Activated T-helper 9 cell treated with anti-CD3 and anti-CD28 coated beads, Interleukin-2, amount 50 U/mL, for 16 hours (primary cell): ENCODE measurements at regions not wholly inside any gene's neighbourhood (a gene's known extent, or its start where the extent isn't known, plus 50 kb on each side); places are given as distances from the start of the nearest gene placed in this dataset.
"Not testable (repeated sequence)": the region's sequence is repeated elsewhere in the genome, so short reads cannot be mapped to it uniquely, and the experiment has no call there.

Experiments
- DNase-seq: peaks from one replicate; pipeline ENCODE4 v3.0.0-alpha.2; 2020; ENCODE audit warnings: low read depth

DNA sequence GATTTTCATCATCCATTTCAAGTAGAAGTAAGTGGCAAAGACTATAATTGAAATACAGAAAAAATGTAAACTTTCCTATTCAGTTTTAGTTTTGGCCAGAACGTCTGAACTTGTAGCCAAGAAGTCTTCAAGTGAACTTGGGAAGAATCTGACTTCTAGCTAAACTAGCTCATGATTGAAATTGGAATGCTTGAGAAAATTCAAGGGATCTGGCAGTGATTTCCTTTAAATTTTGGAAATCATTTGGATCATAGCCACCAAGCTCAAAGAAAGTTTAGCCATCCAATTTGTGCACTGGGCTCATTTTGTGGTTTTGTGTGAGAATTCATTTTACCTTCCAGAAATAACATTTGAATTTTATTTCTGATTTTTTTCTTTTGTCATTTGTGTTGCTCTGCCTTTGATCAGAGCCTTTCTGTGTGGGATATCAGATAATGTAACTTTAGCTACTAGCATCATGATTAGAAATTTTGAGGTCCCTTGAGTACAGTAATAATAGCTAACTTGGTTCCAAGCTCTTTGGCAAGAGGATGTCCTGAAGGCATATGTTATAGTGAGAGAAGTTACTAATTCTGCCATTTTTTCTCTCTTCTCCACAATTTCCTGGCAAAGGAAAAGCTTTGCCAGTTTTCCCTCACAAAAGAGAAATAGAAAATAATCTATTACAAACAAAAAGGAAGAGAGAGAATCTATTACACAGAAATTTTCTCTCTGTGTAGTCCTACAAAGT lies 2123.7 kb upstream of the RAG2 start:
- DNase-seq = no peak

DNA sequence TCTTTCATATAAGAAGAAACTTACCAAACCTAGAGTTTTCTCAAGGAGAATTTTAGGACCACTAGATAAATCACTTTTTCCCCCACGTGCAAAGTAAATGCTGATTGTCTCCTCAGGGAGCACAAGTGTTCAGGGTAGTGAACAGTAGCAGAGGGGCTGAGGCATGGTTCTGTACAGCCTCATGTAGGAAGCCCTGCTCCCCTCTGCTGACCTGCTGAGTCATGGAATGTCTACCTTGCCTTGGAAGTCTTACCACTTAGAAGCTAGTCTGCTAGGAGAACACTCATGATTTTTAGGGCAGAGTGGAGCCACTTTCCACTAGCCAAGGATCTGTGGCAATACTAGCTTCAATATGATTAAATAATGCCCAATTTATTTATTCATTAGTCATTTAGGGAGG lies 2120.6 kb upstream of the RAG2 start:
- no peak for DNase-seq

DNA sequence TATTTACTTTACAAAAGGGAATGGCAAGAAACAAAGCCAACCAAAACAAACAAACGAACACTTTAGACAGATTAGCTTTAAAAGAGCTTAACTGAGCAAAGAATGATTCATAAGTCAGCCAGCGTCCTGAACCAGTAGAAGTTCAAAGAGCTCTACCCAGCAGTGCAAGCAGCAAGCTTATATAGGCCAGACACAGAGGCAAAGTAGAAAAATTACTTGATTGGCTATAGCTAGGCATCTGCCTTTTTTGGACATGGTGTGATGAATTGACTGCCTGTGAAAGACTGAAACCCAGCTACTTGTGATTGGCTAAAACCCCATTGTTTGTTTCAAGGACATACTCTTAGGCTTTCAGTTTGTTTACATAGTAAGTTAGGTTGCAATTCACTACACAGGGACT lies 2120.0 kb upstream of the RAG2 start:
- no peak for DNase-seq

DNA sequence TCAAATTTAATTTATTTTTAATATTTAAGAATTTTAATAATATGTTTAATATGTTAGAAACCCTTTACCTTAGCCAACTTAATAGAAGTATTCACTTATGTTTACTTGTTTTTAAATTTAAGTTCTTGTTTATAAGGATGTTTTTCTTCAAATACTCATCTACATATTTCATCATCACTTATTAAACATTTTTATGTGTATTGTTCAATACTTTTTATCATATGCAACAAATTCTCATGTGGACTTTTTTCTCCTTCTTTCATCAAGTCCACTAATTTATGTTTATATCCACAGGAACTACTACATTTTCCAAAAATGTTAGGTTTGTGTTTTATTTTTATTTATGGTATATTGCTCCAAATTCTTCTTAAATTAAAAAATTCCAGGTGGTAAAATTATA lies 2113.1 kb upstream of the RAG2 start:
- no peak for DNase-seq

DNA sequence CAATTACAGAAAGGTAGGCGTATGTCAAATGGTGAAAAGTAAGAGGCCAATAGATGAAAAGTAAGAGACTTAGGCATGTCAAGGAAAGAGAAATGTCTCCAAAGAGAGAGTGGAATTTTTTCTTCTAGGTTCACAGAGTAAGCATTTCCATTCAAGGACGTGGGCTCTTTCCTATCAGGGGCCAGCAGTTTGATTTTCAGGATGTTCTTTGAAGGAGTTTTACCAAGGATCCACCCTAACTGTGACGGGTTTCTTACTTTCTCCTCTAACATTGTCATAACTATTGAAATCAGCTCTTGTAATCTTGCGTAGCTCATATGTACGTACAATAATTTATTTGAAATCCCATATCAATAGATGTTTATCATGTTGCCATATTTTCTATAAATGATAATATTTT lies 2112.2 kb upstream of the RAG2 start:
- DNase-seq = no peak

DNA sequence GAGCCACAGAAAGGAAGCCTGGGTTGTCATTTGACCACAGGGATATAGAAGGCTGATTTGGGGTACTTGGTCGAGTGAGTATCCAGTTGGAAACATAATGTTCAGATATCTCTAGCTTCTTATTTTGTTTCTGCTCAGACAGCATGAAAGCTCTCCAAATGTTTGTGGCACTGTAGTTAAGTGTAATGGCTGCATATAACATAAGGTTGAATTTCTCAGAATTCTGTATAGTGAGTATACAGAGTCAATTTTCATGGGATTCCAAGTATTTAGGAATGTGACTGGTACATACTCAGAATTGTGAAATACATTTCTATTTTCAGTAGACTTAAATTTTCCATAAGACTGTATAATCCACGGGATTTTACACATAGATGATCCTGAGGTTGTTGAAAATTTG lies 2102.1 kb upstream of the RAG2 start:
- no peak for DNase-seq

DNA sequence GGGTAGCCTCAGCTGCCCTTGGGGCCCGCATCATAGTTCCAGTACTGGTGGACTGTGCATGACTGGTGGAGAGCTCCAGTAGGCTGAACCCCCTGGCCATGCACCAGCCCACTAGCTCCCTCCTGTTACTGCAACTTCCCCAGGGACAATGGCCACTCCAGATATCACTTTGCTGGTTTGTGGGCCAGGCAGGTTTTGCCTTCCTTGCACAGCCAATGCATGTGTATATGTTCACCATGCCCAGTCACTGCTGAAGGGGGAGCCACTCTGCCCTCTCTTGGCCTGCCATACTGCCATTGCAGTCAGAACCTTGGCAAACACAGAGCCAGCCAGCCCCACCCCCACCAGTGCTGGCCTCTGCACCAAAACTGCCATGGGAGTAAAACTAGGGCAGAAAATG lies 2095.3 kb upstream of the RAG2 start:
- DNase-seq = no peak

DNA sequence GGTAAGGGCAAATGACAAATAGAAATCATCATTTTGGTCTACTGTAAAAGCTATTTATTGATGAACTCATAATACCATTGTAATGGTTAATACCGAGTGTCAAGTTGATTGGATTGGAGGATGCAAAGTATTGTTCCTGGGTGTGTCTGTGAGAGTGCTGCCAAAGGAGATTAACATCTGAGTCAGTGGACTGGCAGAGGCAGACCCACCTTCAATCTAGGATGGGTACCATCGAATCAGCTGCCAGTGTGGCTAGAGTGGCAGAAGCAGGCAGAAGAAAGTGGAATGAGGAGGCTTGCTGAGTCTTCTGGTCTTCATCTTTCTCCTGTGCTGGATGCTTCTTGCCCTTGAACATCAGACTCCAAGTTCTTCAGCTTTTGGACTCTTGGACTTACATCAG lies 2092.2 kb upstream of the RAG2 start:
- not testable (repeated sequence) for DNase-seq

DNA sequence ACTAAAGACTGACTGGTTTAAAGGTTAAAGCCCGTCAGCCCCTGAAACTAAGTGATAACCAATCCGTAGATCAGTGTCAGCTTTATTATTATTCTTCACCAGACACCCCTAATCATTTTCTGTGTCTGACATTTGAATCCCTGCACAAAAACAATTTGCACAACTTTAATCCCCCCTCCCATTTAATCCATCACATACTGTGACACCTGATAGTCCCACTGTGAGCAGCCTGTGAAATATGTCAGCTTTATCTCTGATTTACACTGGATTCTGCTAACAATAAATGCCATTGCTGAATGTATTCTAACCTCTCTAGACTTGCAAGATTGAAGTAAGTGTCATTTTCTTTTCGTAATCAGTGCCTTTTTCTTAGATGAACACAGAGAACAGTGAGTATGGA lies 2089.0 kb upstream of the RAG2 start:
- no peak for DNase-seq

DNA sequence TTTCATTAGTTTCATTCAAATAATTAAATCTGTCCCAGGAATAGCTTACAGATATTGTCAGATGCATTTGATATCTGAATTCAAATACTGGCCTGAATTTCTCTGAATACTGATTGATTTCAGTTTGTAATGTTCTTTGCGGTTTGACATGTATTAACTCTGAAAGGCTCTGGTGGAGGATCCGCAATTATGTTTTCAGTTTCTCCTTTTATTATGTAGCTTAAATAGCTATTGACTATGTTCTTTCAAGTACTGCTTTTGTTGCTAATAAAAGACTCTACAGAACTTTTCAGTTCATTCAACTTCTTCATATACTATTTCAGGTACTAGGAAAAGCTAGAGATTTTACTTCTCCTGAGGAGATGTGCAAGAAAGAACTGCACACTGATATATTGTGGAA lies 2085.4 kb upstream of the RAG2 start:
- no peak for DNase-seq

DNA sequence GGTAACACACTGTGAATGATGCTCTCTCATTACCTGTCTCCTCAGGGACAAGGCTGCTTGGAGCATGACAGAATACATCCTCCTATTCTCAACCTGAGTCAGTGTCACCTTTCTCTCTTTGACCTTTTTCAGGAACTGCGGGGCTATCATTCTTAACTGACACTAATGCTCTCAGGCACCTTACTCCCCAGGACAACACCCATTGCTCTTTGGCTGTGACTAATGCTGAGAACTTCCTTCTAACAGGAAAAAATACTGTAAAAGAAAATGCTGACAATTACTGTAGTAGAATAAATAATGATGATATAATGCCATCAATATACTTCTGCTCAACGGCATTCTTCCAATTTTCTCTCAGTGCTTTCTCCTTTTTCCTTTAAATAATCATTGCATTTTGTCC lies 2082.7 kb upstream of the RAG2 start:
- DNase-seq = no peak

DNA sequence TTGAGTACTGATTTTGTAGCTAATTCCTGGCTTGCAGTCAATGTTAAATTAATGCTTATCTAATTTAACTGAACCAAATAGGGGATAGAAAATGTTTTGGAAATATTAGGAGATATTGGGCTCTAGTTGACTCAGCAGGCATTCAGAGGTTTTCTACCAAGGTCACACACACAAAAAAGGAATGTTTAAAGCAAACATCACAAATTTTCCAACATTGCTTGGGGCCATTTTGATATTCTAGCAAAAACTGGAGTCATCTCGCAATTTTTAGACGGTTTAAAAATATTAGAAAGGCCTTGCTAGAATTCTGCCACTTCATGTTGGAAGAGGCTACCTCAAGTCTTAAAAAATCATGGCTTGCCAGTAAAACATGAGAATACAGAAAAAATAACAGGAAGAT lies 2082.1 kb upstream of the RAG2 start:
- no peak for DNase-seq

DNA sequence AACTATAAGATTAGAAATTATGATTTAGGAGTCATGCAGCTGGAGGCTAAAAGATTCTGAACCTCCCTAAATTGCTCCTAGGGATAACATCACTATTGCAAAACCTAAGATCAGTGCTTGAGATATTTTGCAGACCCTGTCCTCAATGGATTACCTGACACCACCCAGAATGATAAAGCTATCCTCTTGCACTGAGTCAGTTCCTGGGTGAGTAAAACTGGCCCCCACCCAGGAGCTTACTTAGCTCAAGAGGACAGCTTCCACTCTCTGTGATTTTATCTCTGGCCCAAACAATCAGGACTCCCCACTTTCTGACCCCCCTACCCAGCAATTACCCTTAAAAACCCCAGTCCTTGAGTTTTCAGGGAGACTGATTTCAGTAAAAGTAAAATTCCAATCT lies 2074.4 kb upstream of the RAG2 start:
- DNase-seq = no peak

DNA sequence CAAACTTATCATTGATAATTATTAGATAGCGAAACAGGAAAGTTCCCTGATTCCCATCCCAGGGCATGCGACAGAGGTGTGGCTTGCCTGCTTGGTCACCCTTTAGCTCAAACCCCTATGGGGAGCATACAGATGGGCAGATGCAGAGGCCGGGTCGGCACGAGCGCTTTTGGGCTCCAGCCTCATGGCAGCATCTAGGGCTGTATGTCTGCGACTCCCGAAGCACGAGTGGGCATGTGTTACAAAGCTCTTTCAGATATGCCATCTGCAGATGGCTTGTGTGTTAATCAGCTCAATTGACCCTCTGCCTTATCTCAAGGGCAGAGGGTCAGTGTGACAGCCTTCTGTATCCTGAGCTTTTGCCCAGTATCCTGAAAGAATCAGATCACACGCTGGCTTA lies 2069.3 kb upstream of the RAG2 start:
- DNase-seq = no peak

DNA sequence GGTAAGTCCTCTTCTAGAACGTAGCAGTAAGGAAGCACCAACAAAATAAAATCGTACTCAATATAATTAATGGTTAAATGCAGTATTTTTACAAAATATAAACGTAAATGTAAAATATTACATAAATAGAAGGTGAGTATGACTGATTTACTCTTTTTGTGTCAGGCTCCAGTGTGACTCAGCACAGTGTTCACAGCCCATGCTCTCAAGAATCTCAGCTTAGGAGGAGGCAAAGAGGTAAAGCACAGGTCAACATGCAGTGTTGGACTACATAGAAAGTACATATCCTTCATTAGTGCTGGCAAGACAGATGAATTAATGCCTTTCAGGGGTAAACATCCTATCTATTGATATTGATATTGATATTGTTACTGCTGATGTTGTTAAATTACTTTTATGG lies 2050.6 kb upstream of the RAG2 start:
- DNase-seq = no peak

DNA sequence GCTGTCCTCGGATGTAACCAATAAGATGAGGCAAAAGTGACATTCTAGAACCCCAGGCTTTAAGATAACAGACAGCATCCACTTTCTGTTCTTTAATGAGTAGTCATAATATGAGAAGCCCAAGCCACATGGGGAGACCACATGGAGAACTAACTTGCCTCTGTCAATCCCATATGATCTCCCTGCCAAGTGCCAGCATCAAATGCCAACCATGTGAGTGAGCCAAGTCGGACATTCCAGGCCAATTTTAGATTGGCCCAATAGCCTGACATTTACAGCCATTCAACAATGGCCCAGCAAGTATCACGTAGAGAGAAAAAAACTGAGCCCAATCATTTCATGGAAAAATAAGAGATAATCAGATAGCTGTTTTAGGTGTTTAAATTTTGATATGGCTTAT lies 2048.3 kb upstream of the RAG2 start:
- DNase-seq = no peak

DNA sequence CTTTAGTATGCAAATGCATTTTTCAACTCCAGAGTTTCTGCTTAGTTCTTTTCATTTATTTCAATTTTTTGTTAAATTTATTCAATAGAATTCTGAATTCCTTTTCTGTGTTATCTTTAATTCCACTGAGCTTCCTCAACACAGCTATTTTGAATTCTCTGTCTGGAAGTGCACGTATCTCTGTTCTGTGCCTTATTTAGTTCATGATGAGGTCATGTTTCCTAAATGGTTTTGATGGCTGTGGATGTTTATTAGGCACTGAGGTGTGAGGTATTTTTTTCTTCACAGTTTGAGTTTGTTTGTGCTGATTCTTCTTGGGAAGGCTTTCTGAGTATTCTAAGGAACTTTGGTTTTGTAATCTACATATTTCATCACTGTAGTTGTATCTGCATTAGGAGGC lies 2042.8 kb upstream of the RAG2 start:
- no peak for DNase-seq

DNA sequence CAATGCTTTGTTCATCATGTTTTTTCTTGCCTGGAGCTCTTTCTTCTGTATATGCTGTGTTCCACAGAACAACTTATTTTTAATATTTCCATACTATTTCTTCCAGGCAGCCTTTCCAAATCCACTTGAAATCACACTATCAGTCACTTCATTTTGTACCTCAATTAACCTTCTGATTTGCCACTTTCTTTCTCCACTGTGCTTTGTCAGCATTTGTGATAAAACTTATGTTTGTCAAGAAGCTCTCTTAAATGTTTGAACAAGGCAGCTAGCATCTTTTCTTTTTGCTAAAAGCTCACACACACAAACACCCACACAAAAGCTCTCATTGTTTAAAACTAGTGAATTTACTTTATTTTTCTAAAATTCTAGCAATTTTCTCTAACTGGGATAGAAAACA lies 2014.7 kb upstream of the RAG2 start:
- DNase-seq = no peak

DNA sequence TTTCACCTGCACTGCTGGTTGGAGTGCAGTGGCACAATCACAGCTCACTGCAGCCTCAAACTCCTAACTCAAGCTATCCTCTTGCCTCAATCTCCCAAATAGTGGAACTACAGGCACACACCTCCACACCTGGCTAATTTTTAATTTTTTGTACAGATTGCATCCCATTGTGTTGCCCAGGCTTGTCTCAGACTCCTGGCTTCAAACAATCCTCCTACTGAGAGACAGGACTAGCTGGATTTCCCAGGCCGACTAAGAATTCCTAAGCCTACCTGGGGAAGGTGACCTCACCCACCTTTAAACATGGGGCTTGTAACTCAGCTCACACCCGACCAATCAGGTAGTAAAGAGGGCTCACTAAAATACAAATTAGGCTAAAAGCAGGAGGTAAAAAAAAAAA lies 2003.3 kb upstream of the RAG2 start:
- DNase-seq = not testable (repeated sequence)

DNA sequence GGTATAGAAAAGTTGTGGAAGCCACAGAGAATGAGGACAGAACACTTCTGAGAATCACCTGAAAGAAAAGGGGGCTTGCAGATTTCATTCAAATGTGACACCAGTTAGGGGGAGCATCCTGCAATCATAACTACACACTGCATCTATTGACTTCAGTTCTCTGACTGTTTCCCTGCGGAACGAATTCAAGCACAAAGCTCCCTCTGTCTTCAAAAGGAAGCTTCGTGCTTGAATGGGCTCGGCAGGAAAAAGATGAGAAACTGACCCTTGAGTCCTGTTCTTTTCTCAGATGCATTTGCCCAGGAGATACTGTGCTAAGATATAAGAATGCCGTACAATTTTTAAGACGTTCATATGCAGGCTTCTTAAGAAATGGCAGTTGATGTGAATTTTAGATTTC lies 2000.4 kb upstream of the RAG2 start:
- DNase-seq = no peak

DNA sequence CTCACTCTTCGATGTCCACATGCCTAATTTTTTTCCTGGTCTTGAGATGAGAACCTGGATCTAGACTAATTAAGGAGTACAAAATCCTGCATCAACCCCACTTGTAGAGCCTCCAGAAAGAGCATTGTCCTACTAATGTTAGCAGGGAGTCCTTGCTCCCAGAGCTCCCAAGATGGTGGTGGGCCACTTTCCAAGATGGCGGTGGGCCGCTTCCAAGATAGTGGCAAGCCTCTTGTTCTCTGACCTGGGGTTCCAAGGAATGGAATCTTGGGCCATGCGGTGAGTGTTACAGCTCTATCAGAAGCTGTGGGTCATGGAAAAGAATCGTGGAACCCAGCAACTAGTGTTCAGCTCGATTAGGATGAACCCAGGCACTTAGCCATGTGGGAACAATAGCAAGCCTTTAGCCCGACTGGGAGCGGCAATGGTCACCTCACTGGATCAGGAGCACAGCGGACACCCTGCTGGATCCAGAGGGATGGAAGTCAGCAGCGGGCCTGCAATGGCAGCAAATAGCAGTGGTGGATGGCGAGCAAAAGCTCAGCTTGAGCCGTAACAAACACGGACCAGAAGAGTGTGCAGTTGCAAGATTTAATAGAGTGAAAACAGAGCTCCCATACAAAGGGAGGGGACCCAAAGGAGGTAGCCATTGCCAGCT lies 1997.5 kb upstream of the RAG2 start:
- DNase-seq = not testable (repeated sequence)

DNA sequence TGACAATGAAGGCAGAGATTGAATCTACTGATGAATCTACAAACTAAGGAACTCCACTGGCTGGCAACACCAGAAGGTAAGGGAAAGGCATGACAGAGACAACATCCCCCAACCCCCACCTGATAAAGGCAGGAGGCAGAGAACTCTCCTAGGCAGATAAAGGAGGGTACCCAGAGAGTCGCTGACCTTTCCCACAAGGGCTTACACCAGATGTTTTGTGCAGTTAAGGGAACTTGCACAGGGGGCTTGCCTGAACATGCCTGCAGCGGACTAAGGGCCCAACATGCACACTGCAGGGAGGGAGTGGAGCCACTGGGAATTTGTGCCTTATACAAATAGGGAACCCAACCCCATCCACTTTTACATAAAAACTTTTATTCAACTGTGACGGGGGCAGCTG lies 1996.9 kb upstream of the RAG2 start:
- no peak for DNase-seq

DNA sequence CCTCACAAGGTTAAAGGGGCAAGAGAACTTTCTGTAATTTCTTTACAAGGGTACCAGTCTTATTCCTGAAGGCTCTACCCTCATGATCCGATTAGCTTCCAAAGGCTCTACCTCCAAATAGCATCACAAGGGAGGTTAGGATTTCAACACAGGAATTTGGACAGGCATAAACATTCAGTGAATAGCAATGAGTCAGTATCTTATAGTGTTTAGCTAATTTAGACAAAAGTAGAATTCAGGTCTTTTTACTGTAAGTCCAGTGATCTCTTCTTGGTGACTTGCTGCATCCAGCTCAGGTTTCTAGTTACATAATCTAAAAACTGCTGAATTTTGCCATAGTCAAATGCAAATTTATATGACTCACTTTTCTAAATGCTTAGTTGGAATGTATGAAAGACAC lies 1995.6 kb upstream of the RAG2 start:
- DNase-seq = no peak

DNA sequence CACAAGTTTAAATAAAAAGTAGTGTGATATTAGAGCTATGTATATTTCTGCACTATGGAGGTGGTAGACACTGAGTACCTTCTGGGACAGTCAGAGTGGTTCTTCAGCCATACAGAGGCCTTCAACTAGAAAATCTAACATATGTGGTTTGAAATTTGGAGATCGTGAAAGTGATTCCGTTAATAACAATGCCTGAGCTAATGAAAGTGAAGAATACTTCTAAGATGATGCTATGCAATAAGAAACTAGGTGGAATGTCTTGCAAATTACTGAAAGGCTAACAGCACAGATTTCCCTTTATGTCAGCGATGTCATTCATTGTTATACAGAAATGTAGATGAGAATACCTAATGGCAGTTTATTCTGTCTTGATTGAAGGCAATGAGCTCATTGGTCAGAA lies 1984.7 kb upstream of the RAG2 start:
- DNase-seq = no peak
